Left cardiac atrium (tissue), 4 donors: ENCODE measurements at regions not wholly inside any gene's neighbourhood (a gene's known extent, or its start where the extent isn't known, plus 50 kb on each side); places are given as distances from the start of the nearest gene placed in this dataset.
"Not testable (repeated sequence)": the region's sequence is repeated elsewhere in the genome, so short reads cannot be mapped to it uniquely, and the experiment has no call there.

Experiments
- ATAC-seq, 2 donors: fragments of 200-7000 bp; cut with Tn5 transposase; one replicate each; pipeline ENCODE4 v1.9.1; 2020; ENCODE audit warnings: mild to moderate bottlenecking in 2 of 2, moderate library complexity in 2 of 2
- DNase-seq: peaks from one replicate; pipeline ENCODE4 v3.0.0-alpha.2; 2020
- intact Hi-C, 2 donors: fragments of 100-400 bp; cut with DNase I; formaldehyde crosslinking; loops; one replicate each; pipeline versions ENCODE4 v1.14.1 to v1.15.1; 2022 to 2023
- donor health status: DM: no; HTN: yes; CAD: no.
- donor health status: DM: no; HTN: yes; CAD: no; lungs with severe emphysema.
- donor health status: DM: yes; HTN: yes; CAD: no.
- donor health status: Dilated cardiomyopathy.

DNA sequence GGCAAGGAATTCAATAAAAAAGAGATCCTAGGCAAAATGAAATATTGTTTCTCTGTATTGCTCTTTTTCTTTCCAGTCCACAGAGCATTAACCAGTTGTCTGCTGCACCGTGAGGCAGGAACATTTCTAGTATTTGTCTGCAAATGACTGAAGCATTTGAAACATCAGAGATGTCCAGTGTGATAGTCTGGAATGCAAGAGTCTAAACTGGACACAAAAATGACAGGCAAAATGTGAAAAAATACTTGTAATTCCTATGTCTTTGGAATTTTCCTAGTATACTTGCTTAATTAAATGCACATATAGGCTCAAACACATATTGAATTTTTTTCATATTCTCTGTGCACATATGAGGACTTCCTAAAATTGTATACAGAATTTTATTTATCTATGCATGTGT lies 120.5 kb upstream of the SPATS2L start:
- DNase-seq (no peak), ATAC-seq (no peak)
- intact Hi-C loops = no loop called here

DNA sequence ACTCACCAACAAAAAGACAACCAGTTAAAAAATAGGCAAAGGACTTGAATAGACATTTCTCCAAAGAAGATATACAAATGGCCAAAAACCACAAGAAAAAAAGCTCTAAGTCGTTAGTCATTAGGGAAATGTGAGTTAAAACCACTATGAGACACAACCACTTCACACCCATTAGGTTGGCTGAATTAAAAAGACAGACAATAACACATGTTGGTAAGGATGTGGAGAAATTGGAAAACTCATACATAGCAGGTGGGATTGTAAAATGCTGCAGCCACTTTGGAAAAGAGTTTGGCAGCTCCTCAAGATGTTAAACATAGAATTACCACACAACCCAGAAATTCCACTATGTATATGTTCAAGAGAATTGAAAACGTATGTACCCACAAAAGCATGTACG lies 117.6 kb upstream of the SPATS2L start:
- intact Hi-C loops = no loop called here
- ATAC-seq (no peak), DNase-seq (no peak)

DNA sequence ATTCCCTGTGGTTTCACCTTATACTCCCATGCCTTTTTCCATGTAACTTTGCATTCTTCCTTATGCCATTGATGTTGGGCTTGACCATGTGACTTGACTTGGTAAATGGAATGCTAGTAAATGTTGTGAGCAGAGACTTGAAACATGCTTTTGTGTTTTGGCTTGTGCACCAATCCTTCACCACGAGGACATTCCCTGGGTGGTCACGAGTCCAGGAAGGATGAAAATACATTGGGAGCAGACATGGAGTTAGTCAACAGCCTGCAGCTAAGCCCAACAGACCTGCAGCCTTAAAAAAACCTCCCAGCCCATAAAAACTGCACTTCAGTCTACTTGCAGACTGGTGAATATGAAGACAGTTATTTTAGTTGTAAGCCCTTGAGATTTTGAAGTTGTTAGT lies 116.5 kb upstream of the SPATS2L start:
- DNase-seq = no peak
- ATAC-seq = no peak
- intact Hi-C loops = no loop called here

DNA sequence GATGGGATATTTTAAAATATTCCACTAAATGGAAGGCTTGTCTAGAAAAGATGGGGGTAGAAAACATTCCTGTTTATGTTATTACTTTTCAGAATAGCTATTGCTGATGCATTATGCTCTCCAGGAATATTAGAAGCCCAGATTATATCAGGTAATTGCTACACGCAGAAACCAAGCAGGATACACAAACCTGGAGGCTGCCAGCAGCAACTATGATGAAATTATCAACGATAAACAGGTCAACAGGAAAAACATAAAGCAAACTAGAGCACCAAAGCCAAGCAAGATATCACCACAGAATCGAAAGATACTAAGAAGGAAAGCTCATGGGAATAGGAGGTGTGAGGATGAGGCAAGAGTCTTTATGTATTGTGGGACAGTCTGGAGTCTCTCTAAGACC lies 113.2 kb upstream of the SPATS2L start:
- ATAC-seq = no peak
- intact Hi-C loops = no loop called here

DNA sequence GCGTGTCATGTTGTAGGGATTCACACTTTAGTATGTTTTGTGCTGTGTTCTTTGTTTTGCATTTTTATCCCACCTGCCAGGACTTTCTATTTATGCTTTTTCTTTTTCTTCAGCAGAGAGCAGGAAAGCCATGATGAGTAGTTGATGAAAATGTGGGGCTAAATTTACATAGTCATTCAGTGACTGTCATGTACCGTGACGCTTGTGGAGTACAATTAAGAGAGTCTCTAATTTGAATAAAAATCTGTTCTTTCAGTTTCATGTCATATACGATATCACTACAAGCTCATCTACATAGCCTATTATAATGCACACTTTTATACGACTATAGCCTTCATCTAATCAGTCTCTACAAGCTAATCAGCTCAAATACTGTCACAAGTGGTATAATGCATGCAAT lies 112.7 kb upstream of the SPATS2L start:
- intact Hi-C loops = no loop called here
- no peak for ATAC-seq

More for the DNA sequence above, 113.2 kb upstream of the SPATS2L start:
- no peak for DNase-seq

DNA sequence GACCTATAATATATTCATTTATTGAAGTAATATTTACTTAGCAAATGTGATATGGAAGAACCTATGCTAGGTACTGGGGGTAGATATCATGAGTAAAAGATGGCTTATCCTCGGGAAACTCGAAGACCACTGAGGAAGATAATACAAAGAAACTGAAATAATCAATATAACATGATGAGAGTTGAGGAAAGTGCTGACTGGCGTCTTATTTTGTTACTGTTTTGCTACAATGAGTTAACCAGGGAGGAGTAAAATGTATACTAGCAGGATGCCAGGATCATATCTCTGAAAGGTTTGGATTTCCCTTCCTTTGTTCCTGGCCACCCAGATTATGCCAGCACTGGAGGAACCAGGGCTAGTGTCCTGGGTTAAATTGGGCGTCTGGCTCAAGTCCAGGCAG lies 111.7 kb upstream of the SPATS2L start:
- intact Hi-C loops = no loop called here
- DNase-seq = no peak
- ATAC-seq = no peak

More for the DNA sequence above, 112.7 kb upstream of the SPATS2L start:
- no peak for DNase-seq

DNA sequence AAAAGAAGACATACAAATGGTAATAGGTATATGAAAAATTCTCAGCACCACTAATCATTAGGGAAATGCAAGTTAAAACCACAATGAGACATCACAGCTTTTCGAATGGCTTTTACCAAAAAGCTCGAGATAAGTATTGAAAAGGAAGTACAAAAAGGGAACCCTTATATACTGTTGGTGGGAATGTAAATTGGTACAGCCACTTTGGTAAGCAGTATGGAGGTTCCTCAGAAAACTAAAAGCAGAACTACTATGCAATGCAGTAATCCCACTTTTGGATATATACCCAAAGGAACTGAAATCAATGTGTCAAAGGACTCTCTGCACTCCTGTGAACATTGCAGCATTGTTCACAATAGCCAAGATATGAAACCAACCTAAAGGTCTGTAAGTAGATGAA lies 107.5 kb upstream of the SPATS2L start:
- ATAC-seq (no peak), DNase-seq (no peak)
- intact Hi-C loops = no loop called here

DNA sequence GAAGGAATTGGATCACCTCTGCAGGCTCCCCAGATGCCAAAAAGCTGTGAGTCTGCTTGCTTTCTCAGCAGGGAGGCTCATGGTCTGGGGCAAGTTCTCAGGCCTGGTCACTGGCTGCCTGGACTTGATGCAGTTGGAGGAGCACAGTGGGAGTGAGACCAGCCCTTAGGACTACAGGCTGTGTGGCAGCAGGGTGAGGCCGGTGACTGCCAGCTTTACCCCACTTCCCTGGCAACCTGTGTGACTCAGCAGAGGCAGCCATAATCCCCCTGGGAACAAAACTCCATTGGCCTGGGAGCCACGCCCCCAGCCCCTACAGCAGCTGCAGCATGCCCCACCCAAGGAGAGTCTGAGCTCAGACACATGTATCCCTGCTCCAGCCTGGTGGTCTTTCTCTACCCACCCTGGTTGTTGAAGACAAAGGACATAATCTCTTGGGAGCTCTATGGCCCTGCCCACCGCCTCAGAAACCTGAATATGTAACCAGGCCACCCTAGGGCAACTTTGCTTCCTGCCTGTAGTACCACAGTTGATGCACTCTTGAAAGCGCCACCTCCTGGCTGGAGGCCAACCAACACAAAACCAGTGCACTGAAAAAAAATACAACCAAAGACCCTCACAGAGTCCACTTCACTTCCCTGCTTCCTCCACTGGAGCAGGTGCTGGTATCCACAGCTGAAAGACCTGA lies 106.8 kb upstream of the SPATS2L start:
- no peak for ATAC-seq
- no peak for DNase-seq
- intact Hi-C loops = no loop called here

DNA sequence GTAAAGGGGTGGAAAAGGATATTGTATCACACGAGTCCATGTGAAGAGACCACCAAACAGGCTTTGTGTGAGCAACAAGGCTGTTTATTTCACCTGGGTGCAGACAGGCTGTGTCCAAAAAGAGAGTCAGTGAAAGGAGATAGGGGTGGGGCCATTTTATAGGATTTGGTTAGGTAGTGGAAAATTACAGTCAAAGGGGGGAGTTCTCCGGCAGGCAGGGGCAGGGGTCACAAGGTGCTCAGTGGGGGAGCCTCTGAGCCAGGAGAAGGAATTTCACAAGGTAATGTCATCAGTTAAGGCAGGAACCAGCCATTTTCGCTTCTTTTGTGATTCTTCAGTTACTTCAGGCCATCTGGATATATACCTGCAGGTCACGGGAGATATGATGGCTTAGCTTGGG lies 104.7 kb upstream of the SPATS2L start:
- DNase-seq, intact Hi-C loops, ATAC-seq: not testable (repeated sequence)

DNA sequence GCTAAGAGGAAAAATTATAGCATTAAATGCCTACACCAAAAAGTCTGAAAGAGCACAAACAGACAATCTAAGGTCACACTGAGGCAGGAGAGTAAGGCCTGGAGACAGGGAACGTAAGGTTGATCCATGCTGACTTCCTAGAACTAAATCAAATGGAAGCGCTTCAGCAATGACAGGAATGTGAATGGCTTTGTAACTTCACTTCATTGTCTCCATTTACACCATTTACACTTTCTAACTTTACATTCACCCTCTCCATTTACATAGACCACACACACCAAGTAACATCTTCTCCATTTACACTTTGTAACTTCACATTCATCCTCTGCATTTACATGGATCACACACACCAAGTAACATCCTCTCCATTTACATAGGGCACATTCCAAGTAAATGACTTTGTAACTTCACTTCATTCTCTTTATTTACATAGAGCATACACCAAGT lies 103.1 kb upstream of the SPATS2L start:
- DNase-seq = no peak
- intact Hi-C loops = no loop called here

DNA sequence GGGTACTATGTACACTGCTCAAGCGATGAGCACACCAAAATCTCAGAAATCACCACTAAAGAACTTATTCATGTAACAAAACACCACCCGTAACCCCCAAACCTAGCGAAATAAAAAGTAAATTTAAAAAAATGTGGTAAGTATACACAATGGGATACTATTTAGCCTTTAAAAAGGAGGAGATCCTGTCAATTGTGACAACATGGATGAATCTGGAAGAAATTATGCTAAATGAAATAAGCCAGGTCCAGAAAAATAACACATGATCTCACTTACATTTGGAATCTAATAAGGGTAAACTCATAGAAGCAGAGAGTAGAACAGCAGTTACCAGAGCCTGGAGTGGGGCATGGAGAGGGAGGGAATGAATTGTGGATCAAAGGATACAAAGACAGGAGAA lies 98.5 kb upstream of the SPATS2L start:
- intact Hi-C loops = no loop called here
- no peak for ATAC-seq
- no peak for DNase-seq

More for the DNA sequence above, 103.1 kb upstream of the SPATS2L start:
- no peak for ATAC-seq

DNA sequence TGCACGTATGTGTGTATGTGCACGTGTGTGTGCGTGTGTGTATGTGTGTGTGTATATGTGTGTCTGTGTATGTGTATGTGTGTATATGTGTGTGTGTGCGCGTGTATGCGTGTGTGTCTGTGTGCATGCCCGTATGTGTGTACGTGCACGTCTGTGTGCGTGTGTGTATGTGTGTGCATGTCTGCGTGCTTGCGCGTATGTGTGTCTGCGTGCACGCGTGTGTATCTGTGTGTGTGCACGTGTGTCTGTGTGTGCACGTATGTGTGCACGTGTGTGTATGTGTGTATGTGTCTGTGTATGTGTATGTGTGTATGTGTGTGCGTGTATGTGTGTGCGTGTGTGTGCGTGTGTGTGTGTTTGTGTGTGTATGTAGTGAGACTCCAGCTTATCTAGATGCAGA lies 97.5 kb upstream of the SPATS2L start:
- ATAC-seq (no peak), DNase-seq (no peak)
- intact Hi-C loops = no loop called here

DNA sequence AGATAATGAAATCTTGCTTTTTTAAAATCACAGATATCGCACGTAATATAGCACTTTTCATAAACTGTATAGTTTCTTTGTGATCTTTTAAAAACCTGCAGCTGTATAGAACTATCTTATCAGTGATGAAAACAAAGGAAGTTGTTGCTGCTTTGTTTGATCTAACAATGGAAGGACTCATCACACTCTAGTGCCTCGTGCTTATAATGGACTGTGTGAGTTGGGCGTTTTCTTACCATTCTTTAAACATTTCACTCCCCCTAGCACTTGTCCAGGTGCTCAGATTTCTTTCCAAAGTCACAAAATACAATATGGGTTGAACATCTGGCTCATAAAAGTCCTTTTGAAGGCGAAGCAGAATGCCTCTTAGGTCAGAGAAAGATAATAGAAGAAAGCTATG lies 94.8 kb upstream of the SPATS2L start:
- no peak for ATAC-seq
- intact Hi-C loops = no loop called here
- no peak for DNase-seq

DNA sequence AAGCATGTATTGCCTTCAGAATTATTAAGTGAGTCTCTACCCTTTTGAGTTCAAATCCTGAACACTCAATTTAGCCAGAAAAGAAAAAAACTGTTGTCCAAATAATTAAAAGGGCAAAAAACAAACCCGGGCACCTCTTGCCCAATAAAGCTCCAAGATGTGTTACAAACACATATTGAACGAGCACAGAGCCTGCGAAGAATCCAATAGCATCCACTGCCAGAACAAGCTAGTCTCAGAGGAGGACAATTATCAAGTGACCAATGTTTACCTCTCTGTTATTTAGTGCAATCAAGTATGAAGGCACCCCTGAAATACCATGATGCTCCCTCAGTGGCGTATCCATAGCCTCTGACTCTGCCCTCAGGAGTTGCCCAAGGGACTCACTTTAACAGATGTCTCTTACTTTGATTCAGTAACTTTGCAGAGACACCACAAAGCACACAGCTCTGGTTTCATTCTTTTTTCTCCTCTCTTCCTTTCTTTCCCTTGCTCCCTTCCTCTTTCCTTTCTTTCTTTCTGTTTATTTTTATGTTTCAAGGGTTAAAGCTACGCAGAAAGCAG lies 93.5 kb upstream of the SPATS2L start:
- ATAC-seq (no peak), DNase-seq (no peak)
- intact Hi-C loops = no loop called here

DNA sequence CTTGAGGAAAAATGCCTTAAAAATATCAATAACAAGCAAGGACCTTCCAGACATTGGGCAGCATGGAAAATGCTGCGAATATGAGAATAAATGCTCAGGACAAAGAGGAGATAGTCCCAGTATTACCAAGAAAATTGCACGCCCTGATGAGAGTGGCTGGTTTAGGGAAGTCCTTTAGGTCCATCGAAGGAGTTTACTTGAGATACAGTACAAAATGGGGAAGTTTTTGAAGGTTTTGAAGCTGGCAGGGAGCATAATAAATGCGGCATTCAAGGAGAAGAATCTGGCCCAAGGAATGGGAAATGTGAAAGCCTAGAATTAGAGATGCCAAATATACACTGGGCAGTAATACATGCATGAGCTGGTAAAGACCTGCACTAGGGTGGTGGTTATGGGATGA lies 90.2 kb upstream of the SPATS2L start:
- ATAC-seq (no peak), DNase-seq (no peak)
- intact Hi-C loops = no loop called here

DNA sequence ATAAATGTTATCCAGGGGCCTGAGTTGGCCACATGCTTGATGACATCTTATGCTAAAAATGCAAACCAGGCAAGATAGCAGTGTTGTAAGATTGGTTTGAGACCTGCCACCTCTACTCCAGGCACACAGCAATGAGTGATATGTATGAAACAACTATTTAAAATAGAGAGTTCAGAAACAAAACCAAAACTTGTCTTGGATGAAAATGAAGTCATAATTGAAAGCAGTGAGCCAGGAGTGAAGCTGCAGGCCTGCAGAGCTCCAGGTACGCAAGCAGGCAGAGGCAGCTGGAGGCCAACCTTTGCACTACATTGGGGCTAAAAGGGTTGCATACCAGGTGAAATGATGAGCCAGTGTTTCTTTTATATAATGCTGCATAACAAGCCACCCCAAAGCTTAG lies 89.2 kb upstream of the SPATS2L start:
- ATAC-seq (no peak), DNase-seq (no peak)
- intact Hi-C loops = no loop called here

DNA sequence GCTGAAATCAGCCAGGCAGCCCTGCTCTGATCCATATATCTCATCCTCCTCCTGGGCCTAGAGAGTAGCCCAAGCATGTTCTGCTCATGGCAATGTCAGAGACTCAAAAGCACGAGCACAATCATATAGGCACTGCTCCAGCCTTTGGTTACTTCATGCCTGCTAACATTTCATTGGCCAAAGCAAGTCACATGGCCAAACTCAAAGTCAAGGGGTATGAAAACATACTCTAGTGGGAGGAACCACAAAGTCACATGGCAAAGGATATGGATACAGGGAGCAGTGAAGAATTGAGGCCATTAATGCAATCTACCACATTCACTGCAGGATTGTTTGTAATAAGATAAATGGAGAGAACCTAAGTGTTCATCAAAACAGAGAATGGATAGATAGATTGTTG lies 87.8 kb upstream of the SPATS2L start:
- DNase-seq (no peak), ATAC-seq (no peak)
- intact Hi-C loops = no loop called here

DNA sequence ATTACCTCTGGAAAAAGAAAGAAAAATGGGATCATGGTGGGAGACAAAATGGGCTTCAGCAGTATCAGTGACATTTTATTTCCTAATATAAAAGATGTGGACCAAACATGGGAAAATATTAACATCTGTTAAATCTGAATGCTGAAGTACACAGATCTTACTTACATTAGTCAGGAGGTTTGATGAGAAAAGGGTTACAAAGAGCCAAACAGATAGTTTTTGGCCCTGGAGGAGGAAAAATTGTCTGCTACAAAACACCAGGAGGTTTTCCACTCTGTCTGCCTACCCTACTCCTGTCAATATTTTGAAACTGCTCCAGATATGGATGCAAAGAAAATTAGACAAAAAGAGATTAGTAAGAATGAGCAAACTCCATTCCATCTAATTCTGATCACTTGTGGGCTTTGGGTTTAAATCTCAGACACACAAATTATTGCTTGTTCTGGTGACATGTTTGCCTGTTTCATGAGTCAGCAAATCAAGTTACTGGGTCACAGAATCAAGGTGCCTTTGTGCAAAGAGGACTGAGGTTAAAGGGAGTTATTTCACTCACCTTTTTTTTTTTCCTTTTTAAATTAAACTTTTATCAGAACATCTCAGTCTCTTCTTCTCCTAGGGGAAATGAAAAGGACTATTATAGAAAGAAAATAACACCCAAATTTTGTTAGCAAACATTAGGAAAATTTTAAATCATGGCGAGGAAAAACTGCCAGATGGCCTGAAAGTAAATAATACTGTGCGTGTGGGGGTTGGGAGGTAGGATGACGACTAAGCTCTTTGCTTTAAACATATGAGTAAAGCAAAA lies 87.0 kb upstream of the SPATS2L start:
- DNase-seq (no peak), ATAC-seq (no peak)
- intact Hi-C loops = loop anchor here in 1 of 2 donors (10.0 kb wide), 1 partner anchor 225 kb away; no protein-coding TSS in a partner anchor

DNA sequence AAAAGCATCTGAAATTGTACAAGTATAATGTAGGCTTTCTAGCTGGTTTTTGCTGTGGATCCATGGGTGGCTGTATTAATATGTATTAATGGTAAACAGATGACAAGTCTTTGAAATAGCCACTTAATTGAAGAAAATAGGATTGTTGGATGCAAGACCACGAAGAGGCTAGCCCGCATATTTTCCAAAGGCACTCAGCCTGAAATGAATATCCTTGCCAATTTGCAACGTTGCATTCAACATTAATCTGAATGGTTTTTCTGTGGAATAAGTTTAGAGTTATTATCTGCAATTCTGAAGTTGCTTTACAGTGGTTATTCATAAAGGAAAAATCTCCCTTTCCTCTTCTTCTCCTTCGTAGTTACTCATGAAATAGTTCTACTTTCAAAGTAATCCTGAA lies 86.2 kb upstream of the SPATS2L start:
- intact Hi-C loops = loop anchor here in 1 of 2 donors (10.0 kb wide), 1 partner anchor 225 kb away; no protein-coding TSS in a partner anchor
- DNase-seq (no peak), ATAC-seq (no peak)
